Mesendoderm (in vitro differentiated cells): ENCODE measurements at regions not wholly inside any gene's neighbourhood (a gene's known extent, or its start where the extent isn't known, plus 50 kb on each side); places are given as distances from the start of the nearest gene placed in this dataset.
"Not testable (repeated sequence)": the region's sequence is repeated elsewhere in the genome, so short reads cannot be mapped to it uniquely, and the experiment has no call there.

Source experiments
- DNase-seq: peaks from one replicate; pipeline ENCODE4 v3.0.0; 2013
- H2AK5ac ChIP-seq: 2 replicates; pipeline ENCODE4 v1.6.1; 2013; ENCODE audit warnings: low read length, inconsistent platforms
- H2BK120ac ChIP-seq: 2 replicates; pipeline ENCODE4 v1.6.1; 2013; ENCODE audit warnings: low read depth, mild to moderate bottlenecking, low read length, moderate library complexity, mixed read lengths
- H2BK15ac ChIP-seq: replicated peaks from 2 replicates; pipeline ENCODE4 v1.6.1; 2013; ENCODE audit warnings: low read depth, mild to moderate bottlenecking, moderate library complexity
- H2BK5ac ChIP-seq: 2 replicates; pipeline ENCODE4 v1.6.1; 2013; ENCODE audit warnings: low read length, inconsistent platforms
- H3K18ac ChIP-seq: 2 replicates; pipeline ENCODE4 v1.6.1; 2013; ENCODE audit warnings: mild to moderate bottlenecking, low read length, mixed read lengths
- H3K23ac ChIP-seq: one replicate; pipeline ENCODE4 v1.6.1; 2013; ENCODE audit warnings: low read length
- H3K27ac ChIP-seq: 2 replicates; pipeline ENCODE4 v1.5.1; 2013; ENCODE audit warnings: low read depth, mild to moderate bottlenecking, inconsistent platforms, low read length, moderate library complexity
- H3K27me3 ChIP-seq: 2 replicates; pipeline ENCODE4 v1.6.1; 2013; ENCODE audit warnings: low read length, control low read depth, mild to moderate bottlenecking, inconsistent platforms; ENCODE audit not compliant: insufficient read depth, poor library complexity
- H3K36me3 ChIP-seq: 2 replicates; pipeline ENCODE4 v1.6.1; 2013; ENCODE audit warnings: low read length, inconsistent platforms; ENCODE audit not compliant: control insufficient read depth, insufficient read depth
- H3K4ac ChIP-seq: one replicate; pipeline ENCODE4 v1.6.1; 2013; ENCODE audit warnings: low read depth, mild to moderate bottlenecking, low read length, moderate library complexity
- H3K4me1 ChIP-seq: 2 replicates; pipeline ENCODE4 v1.6.1; 2013; ENCODE audit warnings: low read depth, low read length, inconsistent platforms; ENCODE audit not compliant: control insufficient read depth
- H3K4me2 ChIP-seq: 2 replicates; pipeline ENCODE4 v1.6.1; 2013; ENCODE audit warnings: low read length
- H3K4me3 ChIP-seq: 2 replicates; pipeline ENCODE4 v1.5.1; 2013; ENCODE audit warnings: mild to moderate bottlenecking, low read length
- H3K56ac ChIP-seq: one replicate; pipeline ENCODE4 v1.6.1; 2013; ENCODE audit warnings: low read length
- H3K79me1 ChIP-seq: 2 replicates; pipeline ENCODE4 v1.6.1; 2013; ENCODE audit warnings: low read length, inconsistent platforms
- H3K79me2 ChIP-seq: 2 replicates; pipeline ENCODE4 v1.6.1; 2013; ENCODE audit warnings: mild to moderate bottlenecking, low read length; ENCODE audit not compliant: control insufficient read depth, insufficient read depth
- H3K9ac ChIP-seq: 2 replicates; pipeline ENCODE4 v1.6.1; 2013; ENCODE audit warnings: low read length, inconsistent platforms
- H4K5ac ChIP-seq: one replicate; pipeline ENCODE4 v1.6.1; 2013; ENCODE audit warnings: low read length
- H4K8ac ChIP-seq: one replicate; pipeline ENCODE4 v1.6.1; 2013; ENCODE audit warnings: low read depth, mild to moderate bottlenecking, control low read depth, low read length, moderate library complexity
- WGBS: extraction: QIAGEN DNeasy Blood & Tissue Kit; methylation state at CpG from one replicate; pipeline ENCODE4 v1.1.7; 2013; ENCODE audit warnings: low lambda C conversion rate, missing lambda C conversion rate; ENCODE audit not compliant: insufficient coverage; ENCODE audit errors: extremely low coverage; 5-methylcytosine and 5-hydroxymethylcytosine counted together

- Histone ChIP-seq H3K9ac (no peak overlapping the region), H3K23ac (no peak overlapping the region), H3K4me2 (no peak overlapping the region), H2BK5ac (peak overlapping the region; percentile 31), H3K27me3 (no peaks in the 10 kb centered on the region), H3K4me1 (peaks cover 4% of the 10 kb centered on the region), H3K79me2 (no peaks in the 10 kb centered on the region), H4K8ac (no peak overlapping the region), H2BK15ac (no peak overlapping the region), H3K18ac (no peak overlapping the region), H3K4ac (no peak overlapping the region), H3K36me3 (no peaks in the 10 kb centered on the region), H4K5ac (no peak overlapping the region), H2BK120ac (no peak overlapping the region), H3K79me1 (no peaks in the 10 kb centered on the region), H3K56ac (no peak overlapping the region), H3K4me3 (no peak overlapping the region), H3K27ac (peak overlapping the region; percentile 45), H2AK5ac (no peak overlapping the region)
- WGBS: no CpG with 5 or more reads among the region's 5 CpGs
- peak; percentile 68 for DNase-seq
Observed at GRCh38 chr16:58999762-59000161, 265.6 kb upstream of the GOT2 start.

DNA sequence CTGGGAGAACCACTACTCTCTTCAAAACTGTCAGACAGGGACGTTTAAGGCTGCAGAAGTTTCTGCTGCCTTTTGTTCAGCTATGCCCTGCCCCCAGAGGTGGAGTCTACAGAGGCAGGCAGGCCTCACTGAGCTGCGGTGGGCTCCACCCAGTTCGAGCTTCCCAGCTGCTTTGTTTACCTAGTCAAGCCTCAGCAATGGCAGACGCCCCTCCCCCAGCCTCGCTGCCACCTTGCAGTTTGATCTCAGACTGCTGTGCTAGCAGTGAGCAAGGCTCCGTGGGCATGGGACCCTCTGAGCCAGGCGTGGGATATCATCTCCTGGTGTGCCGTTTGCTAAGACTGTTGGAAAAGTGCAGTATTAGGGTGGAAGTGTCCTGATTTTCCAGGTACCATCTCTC, 258.6 kb upstream of the GOT2 start:
- not testable (repeated sequence) for H3K56ac ChIP-seq, H4K8ac ChIP-seq, H2BK15ac ChIP-seq, H3K79me2 ChIP-seq, H2BK120ac ChIP-seq, H3K27ac ChIP-seq, H3K36me3 ChIP-seq, H2AK5ac ChIP-seq, H3K9ac ChIP-seq, H3K18ac ChIP-seq, H3K4me3 ChIP-seq, H3K4ac ChIP-seq, H3K23ac ChIP-seq, H3K79me1 ChIP-seq, H2BK5ac ChIP-seq, H3K27me3 ChIP-seq, H4K5ac ChIP-seq, DNase-seq, H3K4me1 ChIP-seq, H3K4me2 ChIP-seq
- WGBS: no CpG with 5 or more reads among the region's 8 CpGs

GRCh38 chr16:58983181-58983965, 249.3 kb upstream of the GOT2 start:
- WGBS: no CpG with 5 or more reads among the region's 19 CpGs
- H3K4me3 ChIP-seq: not testable (repeated sequence)

GRCh38 chr16:58970775-58971174, 236.7 kb upstream of the GOT2 start:
- Histone ChIP-seq H3K4me1 (no peaks in the 10 kb centered on the region), H3K4me3 (no peak overlapping the region), H4K5ac (no peak overlapping the region), H3K4me2 (no peak overlapping the region), H3K18ac (no peak overlapping the region), H3K27ac (no peak overlapping the region), H3K23ac (no peak overlapping the region), H3K79me2 (no peaks in the 10 kb centered on the region), H2BK15ac (no peak overlapping the region), H3K56ac (no peak overlapping the region), H3K4ac (no peak overlapping the region), H2BK5ac (no peak overlapping the region), H2AK5ac (no peak overlapping the region), H3K36me3 (no peaks in the 10 kb centered on the region), H4K8ac (no peak overlapping the region), H3K9ac (no peak overlapping the region), H3K27me3 (no peaks in the 10 kb centered on the region), H3K79me1 (no peaks in the 10 kb centered on the region), H2BK120ac (no peak overlapping the region)
- no peak for DNase-seq
- WGBS: no CpG with 5 or more reads among the region's 1 CpG

More at GRCh38 chr16:58983181-58983965, 249.3 kb upstream of the GOT2 start:
- H3K79me1 ChIP-seq, H2BK120ac ChIP-seq, H3K56ac ChIP-seq, H3K9ac ChIP-seq, H3K23ac ChIP-seq, H3K36me3 ChIP-seq, DNase-seq, H3K27ac ChIP-seq, H3K27me3 ChIP-seq, H3K4me2 ChIP-seq, H3K4ac ChIP-seq, H3K18ac ChIP-seq, H3K79me2 ChIP-seq, H3K4me1 ChIP-seq, H2AK5ac ChIP-seq, H2BK15ac ChIP-seq, H4K5ac ChIP-seq, H4K8ac ChIP-seq, H2BK5ac ChIP-seq: not testable (repeated sequence)

GRCh38 chr16:58963479-58963878, 229.4 kb upstream of the GOT2 start:
- Histone ChIP-seq H3K79me1 (no peaks in the 10 kb centered on the region), H3K4me1 (no peaks in the 10 kb centered on the region)

GRCh38 chr16:58962811-58963210, 228.7 kb upstream of the GOT2 start:
- H3K79me2 ChIP-seq: no peaks in the 10 kb centered on the region
- H3K56ac ChIP-seq: no peak overlapping the region
- no peak overlapping the region for H4K8ac ChIP-seq
- H4K5ac ChIP-seq: no peak overlapping the region
- H3K27me3 ChIP-seq: no peaks in the 10 kb centered on the region
- H3K4me3 ChIP-seq: no peak overlapping the region
- no peak overlapping the region for H3K4ac ChIP-seq
- no peak overlapping the region for H3K27ac ChIP-seq
- DNase-seq: no peak
- no peak overlapping the region for H2BK5ac ChIP-seq
- H3K23ac ChIP-seq: no peak overlapping the region
- no peaks in the 10 kb centered on the region for H3K36me3 ChIP-seq
- no peak overlapping the region for H3K18ac ChIP-seq
- no peaks in the 10 kb centered on the region for H3K4me1 ChIP-seq
- H2AK5ac ChIP-seq: no peak overlapping the region
- H2BK120ac ChIP-seq: no peak overlapping the region
- no peak overlapping the region for H3K9ac ChIP-seq
- H3K79me1 ChIP-seq: no peaks in the 10 kb centered on the region
- no CpG with 5 or more reads among the region's 1 CpG for WGBS
- no peak overlapping the region for H3K4me2 ChIP-seq
- H2BK15ac ChIP-seq: no peak overlapping the region

More at GRCh38 chr16:58963479-58963878, 229.4 kb upstream of the GOT2 start:
- Histone ChIP-seq H3K4me2 (no peak overlapping the region), H4K5ac (no peak overlapping the region), H3K18ac (no peak overlapping the region), H2BK15ac (no peak overlapping the region), H4K8ac (no peak overlapping the region), H3K36me3 (no peaks in the 10 kb centered on the region), H3K79me2 (no peaks in the 10 kb centered on the region), H3K4ac (no peak overlapping the region), H2BK120ac (no peak overlapping the region), H3K23ac (no peak overlapping the region), H3K9ac (no peak overlapping the region), H3K4me3 (no peak overlapping the region), H3K27ac (no peak overlapping the region), H2AK5ac (no peak overlapping the region), H2BK5ac (no peak overlapping the region), H3K56ac (no peak overlapping the region), H3K27me3 (no peaks in the 10 kb centered on the region)
- DNase-seq: no peak
- WGBS: no CpG with 5 or more reads among the region's 3 CpGs
